Kidney epithelial cell (primary cell): ENCODE measurements at regions not wholly inside any gene's neighbourhood (a gene's known extent, or its start where the extent isn't known, plus 50 kb on each side); places are given as distances from the start of the nearest gene placed in this dataset.

Experiments used
- DNase-seq: peaks from one replicate; pipeline ENCODE4 v3.0.0-alpha.2; 2010; ENCODE audit warnings: low read depth
- H3K27me3 ChIP-seq: 2 replicates; pipeline ENCODE4 v1.6.0; 2011; ENCODE audit warnings: low read length; ENCODE audit not compliant: control insufficient read depth, insufficient read depth
- H3K36me3 ChIP-seq: 2 replicates; pipeline ENCODE4 v1.5.1; 2011; ENCODE audit warnings: low read length; ENCODE audit not compliant: control insufficient read depth, insufficient read depth
- H3K4me3 ChIP-seq: 2 replicates; pipeline ENCODE4 v1.5.1; 2011; ENCODE audit warnings: low read depth, mild to moderate bottlenecking, control low read depth, low read length
- CTCF ChIP-seq: IDR thresholded peaks from 2 replicates; pipeline ENCODE4 v1.5.1; 2011; ENCODE audit warnings: mild to moderate bottlenecking, moderate library complexity, low read length, control low read depth, inconsistent platforms; ENCODE audit not compliant: insufficient read depth, poor library complexity, severe bottlenecking

DNA sequence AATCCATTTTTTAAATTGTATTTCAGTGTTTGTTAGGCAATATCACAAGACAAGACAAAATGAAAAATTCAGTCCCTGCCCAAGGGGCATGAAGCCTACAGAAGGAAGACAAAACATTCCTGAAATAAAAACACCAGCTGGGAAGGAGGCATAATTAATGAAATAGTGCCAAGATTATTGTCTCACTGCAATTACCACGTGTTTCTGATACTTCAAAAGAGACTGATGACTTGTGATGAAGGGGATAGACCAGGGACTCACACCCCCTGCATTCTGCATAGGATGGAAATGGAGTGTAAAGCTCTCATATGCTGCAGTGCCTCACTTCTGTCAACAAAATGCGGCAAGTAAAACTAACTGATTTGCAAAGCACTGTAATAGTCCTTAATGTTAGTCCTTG, 178.1 kb downstream of the BARD1 start:
- H3K27me3 ChIP-seq = no peaks in the 10 kb centered on the region
- no peaks in the 10 kb centered on the region for H3K36me3 ChIP-seq
- H3K4me3 ChIP-seq = no peak overlapping the region
- no peak for TF ChIP-seq CTCF
- DNase-seq = no peak

- DNase-seq = no peak
These were observed 179.0 kb downstream of the BARD1 start for GRCh38 chr2:214630402-214631045.

GRCh38 chr2:214629875-214630274, 179.6 kb downstream of the BARD1 start:
- Histone ChIP-seq H3K36me3 (no peaks in the 10 kb centered on the region), H3K27me3 (no peaks in the 10 kb centered on the region), H3K4me3 (no peak overlapping the region)
- DNase-seq = no peak
- TF ChIP-seq CTCF = no peak

More at GRCh38 chr2:214630402-214631045, 179.0 kb downstream of the BARD1 start:
- H3K27me3 ChIP-seq = no peaks in the 10 kb centered on the region
- H3K4me3 ChIP-seq = no peak overlapping the region
- no peak for TF ChIP-seq CTCF
- no peaks in the 10 kb centered on the region for H3K36me3 ChIP-seq
